ENCODE measurements at regions not wholly inside any gene's neighbourhood (a gene's known extent, or its start where the extent isn't known, plus 50 kb on each side); places are given as distances from the start of the nearest gene placed in this dataset.

DNA sequence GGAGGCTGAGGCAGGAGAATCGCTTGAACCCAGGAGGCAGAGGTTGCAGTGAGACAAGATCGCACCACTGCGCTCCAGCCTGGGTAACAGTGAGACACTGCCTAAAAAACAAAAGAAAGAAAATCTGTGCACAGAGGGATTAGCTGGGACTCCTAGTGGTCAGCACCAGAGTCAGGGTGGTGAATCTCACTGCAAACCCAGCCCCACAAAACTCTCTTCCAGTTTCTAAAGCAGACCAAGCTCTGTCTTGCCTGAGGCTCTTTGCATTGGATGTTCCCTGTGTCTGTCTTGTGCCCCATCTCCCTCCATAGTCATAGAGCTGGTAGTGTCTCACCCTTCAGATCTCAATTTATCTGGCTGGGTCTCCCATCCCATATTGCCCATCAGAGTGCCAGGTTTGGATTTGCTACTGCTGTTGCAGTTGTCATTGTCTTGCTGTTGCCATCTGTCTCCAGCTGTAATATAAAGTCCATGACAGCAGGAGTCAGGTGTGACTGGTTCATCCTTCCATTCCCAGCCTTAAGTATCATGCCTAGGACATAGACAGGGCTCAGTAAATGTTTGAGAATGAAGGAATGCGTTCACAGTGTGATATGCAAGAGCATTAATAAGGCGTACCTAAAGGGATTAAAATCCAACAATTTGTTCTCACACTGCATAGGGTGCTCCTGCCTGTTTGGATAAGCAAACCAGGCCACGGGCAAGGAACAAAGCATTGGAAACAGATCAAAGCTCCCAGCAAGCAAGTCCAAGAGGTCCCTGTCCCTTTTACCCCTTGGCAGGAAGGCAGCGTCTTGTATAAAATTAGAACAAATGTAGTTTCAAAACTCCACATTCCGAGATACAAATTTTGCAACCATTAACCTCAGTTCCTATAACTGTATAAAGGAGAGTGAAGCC is 614.6 kb upstream of the CDH5 start:
- TF ChIP-seq POLR2AphosphoS5 (IDR thresholded peaks at IDR 0.05): no peak
- TF ChIP-seq, protein P1, sequence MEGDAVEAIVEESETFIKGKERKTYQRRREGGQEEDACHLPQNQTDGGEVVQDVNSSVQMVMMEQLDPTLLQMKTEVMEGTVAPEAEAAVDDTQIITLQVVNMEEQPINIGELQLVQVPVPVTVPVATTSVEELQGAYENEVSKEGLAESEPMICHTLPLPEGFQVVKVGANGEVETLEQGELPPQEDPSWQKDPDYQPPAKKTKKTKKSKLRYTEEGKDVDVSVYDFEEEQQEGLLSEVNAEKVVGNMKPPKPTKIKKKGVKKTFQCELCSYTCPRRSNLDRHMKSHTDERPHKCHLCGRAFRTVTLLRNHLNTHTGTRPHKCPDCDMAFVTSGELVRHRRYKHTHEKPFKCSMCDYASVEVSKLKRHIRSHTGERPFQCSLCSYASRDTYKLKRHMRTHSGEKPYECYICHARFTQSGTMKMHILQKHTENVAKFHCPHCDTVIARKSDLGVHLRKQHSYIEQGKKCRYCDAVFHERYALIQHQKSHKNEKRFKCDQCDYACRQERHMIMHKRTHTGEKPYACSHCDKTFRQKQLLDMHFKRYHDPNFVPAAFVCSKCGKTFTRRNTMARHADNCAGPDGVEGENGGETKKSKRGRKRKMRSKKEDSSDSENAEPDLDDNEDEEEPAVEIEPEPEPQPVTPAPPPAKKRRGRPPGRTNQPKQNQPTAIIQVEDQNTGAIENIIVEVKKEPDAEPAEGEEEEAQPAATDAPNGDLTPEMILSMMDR (IDR thresholded peaks at IDR 0.05): no peak

Data from breast epithelium (tissue), 3 donors.